Nephron progenitor cell (in vitro differentiated cells): ENCODE measurements at regions not wholly inside any gene's neighbourhood (a gene's known extent, or its start where the extent isn't known, plus 50 kb on each side); places are given as distances from the start of the nearest gene placed in this dataset.

Source experiments
- DNase-seq: peaks from one replicate; pipeline ENCODE4 v3.0.0; 2021
- H3K27ac Mint-ChIP-seq: 2 replicates; pipeline ENCODE4 v1.8.0; 2021; ENCODE audit warnings: mild to moderate bottlenecking, moderate library complexity, mixed read lengths
- H3K27me3 Mint-ChIP-seq: 2 replicates; pipeline ENCODE4 v1.8.0; 2021; ENCODE audit warnings: mild to moderate bottlenecking, low read depth, mixed read lengths; ENCODE audit not compliant: poor library complexity
- H3K36me3 Mint-ChIP-seq: 2 replicates; pipeline ENCODE4 v1.8.0; 2021; ENCODE audit warnings: low read depth, mixed read lengths
- H3K4me1 Mint-ChIP-seq: 2 replicates; pipeline ENCODE4 v1.8.0; 2021; ENCODE audit warnings: mixed read lengths
- H3K4me3 Mint-ChIP-seq: 2 replicates; pipeline ENCODE4 v1.8.0; 2021; ENCODE audit warnings: mild to moderate bottlenecking, moderate library complexity, mixed read lengths
- H3K9me3 Mint-ChIP-seq: 2 replicates; pipeline ENCODE4 v1.8.0; 2021; ENCODE audit warnings: mild to moderate bottlenecking, moderate library complexity, mixed read lengths
- CTCF ChIP-seq: fragments of 200-600 bp; sonication (generic); IDR thresholded peaks from 2 replicates; pipeline ENCODE4 v1.5.0; 2021; ENCODE audit warnings: antibody characterized with exemption

- H3K9me3 Mint-ChIP-seq: peaks cover 10% of the 10 kb centered on the region
- no peak for TF ChIP-seq CTCF
- H3K4me1 Mint-ChIP-seq: no peaks in the 10 kb centered on the region
- H3K4me3 Mint-ChIP-seq: no peak overlapping the region
- no peak overlapping the region for H3K27ac Mint-ChIP-seq
- no peaks in the 10 kb centered on the region for H3K36me3 Mint-ChIP-seq
- DNase-seq: no peak
- H3K27me3 Mint-ChIP-seq: no peaks in the 10 kb centered on the region
Measured at GRCh38 chr4:29009908-29010307, 1710.3 kb upstream of the PCDH7 start.

- peaks cover 19% of the 10 kb centered on the region for H3K9me3 Mint-ChIP-seq
- H3K36me3 Mint-ChIP-seq: no peaks in the 10 kb centered on the region
- no peak for DNase-seq
- no peaks in the 10 kb centered on the region for H3K27me3 Mint-ChIP-seq
- no peak overlapping the region for H3K27ac Mint-ChIP-seq
- H3K4me1 Mint-ChIP-seq: no peaks in the 10 kb centered on the region
- no peak for TF ChIP-seq CTCF
- H3K4me3 Mint-ChIP-seq: no peak overlapping the region
Measured at GRCh38 chr4:29013341-29013740, 1706.8 kb upstream of the PCDH7 start.

GRCh38 chr4:29014555-29014954 is 1705.6 kb upstream of the PCDH7 start:
- H3K27me3 Mint-ChIP-seq: no peaks in the 10 kb centered on the region
- H3K9me3 Mint-ChIP-seq: peaks cover 19% of the 10 kb centered on the region
- H3K27ac Mint-ChIP-seq: no peak overlapping the region
- H3K4me1 Mint-ChIP-seq: no peaks in the 10 kb centered on the region
- no peak for TF ChIP-seq CTCF
- no peak overlapping the region for H3K4me3 Mint-ChIP-seq
- DNase-seq: no peak
- no peaks in the 10 kb centered on the region for H3K36me3 Mint-ChIP-seq

GRCh38 chr4:29033703-29034102 is 1686.5 kb upstream of the PCDH7 start:
- DNase-seq: no peak

GRCh38 chr4:29037501-29037900 is 1682.7 kb upstream of the PCDH7 start:
- peaks cover 3% of the 10 kb centered on the region for H3K27me3 Mint-ChIP-seq
- H3K4me1 Mint-ChIP-seq: no peaks in the 10 kb centered on the region
- no peak for DNase-seq
- no peak overlapping the region for H3K4me3 Mint-ChIP-seq
- no peak overlapping the region for H3K27ac Mint-ChIP-seq
- TF ChIP-seq CTCF: no peak
- H3K9me3 Mint-ChIP-seq: peaks cover 21% of the 10 kb centered on the region
- no peaks in the 10 kb centered on the region for H3K36me3 Mint-ChIP-seq

More at GRCh38 chr4:29033703-29034102, 1686.5 kb upstream of the PCDH7 start:
- Mint-ChIP-seq H3K27ac (no peak overlapping the region), H3K4me3 (no peak overlapping the region), H3K9me3 (peaks cover 21% of the 10 kb centered on the region), H3K36me3 (no peaks in the 10 kb centered on the region), H3K27me3 (no peaks in the 10 kb centered on the region), H3K4me1 (no peaks in the 10 kb centered on the region)
- no peak for TF ChIP-seq CTCF

- no peak for TF ChIP-seq CTCF
- Mint-ChIP-seq H3K4me1 (no peaks in the 10 kb centered on the region), H3K36me3 (no peaks in the 10 kb centered on the region), H3K9me3 (no peaks in the 10 kb centered on the region), H3K4me3 (no peak overlapping the region), H3K27ac (no peak overlapping the region), H3K27me3 (peaks cover 6% of the 10 kb centered on the region)
- no peak for DNase-seq
Measured at GRCh38 chr4:29043411-29043810, 1676.8 kb upstream of the PCDH7 start.
